Testis (tissue), 2 donors: ENCODE measurements at regions not wholly inside any gene's neighbourhood (a gene's known extent, or its start where the extent isn't known, plus 50 kb on each side); places are given as distances from the start of the nearest gene placed in this dataset.
"Not testable (repeated sequence)": the region's sequence is repeated elsewhere in the genome, so short reads cannot be mapped to it uniquely, and the experiment has no call there.

ENCODE experiments used
- CTCF ChIP-seq, 3 experiments: fragments of 450-650 bp in 2 of 3; fragments of 200-600 bp in 1 of 3; sonication (generic) in 1 of 3; IDR thresholded peaks; one replicate each; pipeline ENCODE4 v1.5.1; 2016 to 2019; ENCODE audit warnings: antibody characterized with exemption in 3 of 3, mild to moderate bottlenecking in 2 of 3, moderate library complexity in 1 of 3
- POLR2A ChIP-seq: fragments of 450-650 bp; IDR thresholded peaks from one replicate; pipeline ENCODE4 v1.6.1; 2017; ENCODE audit warnings: antibody characterized with exemption, mild to moderate bottlenecking, moderate library complexity

GRCh38 chr4:188405071-188405835 lies 266.0 kb downstream of the TRIML1 start:
- TF ChIP-seq POLR2A; CTCF (IDR thresholded peaks at IDR 0.05): not testable (repeated sequence)
